Stimulated activated CD4-positive, alpha-beta T cell treated with anti-CD3 and anti-CD28 coated beads, Interleukin-4, amount 100 ng/mL, for 48 hours (primary cell): ENCODE measurements at regions not wholly inside any gene's neighbourhood (a gene's known extent, or its start where the extent isn't known, plus 50 kb on each side); places are given as distances from the start of the nearest gene placed in this dataset.

ENCODE experiments used
- DNase-seq, 2 donors: peaks; one replicate each; pipeline ENCODE4 v3.0.0-alpha.2; 2020; ENCODE audit warnings: low read depth in 2 of 2

GRCh38 chr17:79539944-79540705, 70.7 kb downstream of the RBFOX3 start:
- no peak for DNase-seq

GRCh38 chr17:79538291-79538690, 72.6 kb downstream of the RBFOX3 start:
- no peak for DNase-seq

GRCh38 chr17:79537686-79538085, 73.2 kb downstream of the RBFOX3 start:
- no peak for DNase-seq

- DNase-seq, result no peak
These were observed 73.8 kb downstream of the RBFOX3 start for GRCh38 chr17:79537061-79537460.

GRCh38 chr17:79536212-79536840, 74.5 kb downstream of the RBFOX3 start:
- no peak for DNase-seq

- no peak for DNase-seq
These were observed 75.2 kb downstream of the RBFOX3 start for GRCh38 chr17:79535728-79536025.

GRCh38 chr17:79534851-79535727, 75.8 kb downstream of the RBFOX3 start:
- DNase-seq, result no peak

- DNase-seq, result no peak
These were observed 76.7 kb downstream of the RBFOX3 start for GRCh38 chr17:79534111-79534510.

- DNase-seq, result no peak
These were observed 77.7 kb downstream of the RBFOX3 start for GRCh38 chr17:79533116-79533515.

- no peak for DNase-seq
These were observed 78.6 kb downstream of the RBFOX3 start for GRCh38 chr17:79532107-79532790.

- DNase-seq, result no peak
These were observed 79.4 kb downstream of the RBFOX3 start for GRCh38 chr17:79531191-79532095.

- DNase-seq, result no peak
These were observed 80.3 kb downstream of the RBFOX3 start for GRCh38 chr17:79530361-79531105.

- no peak for DNase-seq
These were observed 81.2 kb downstream of the RBFOX3 start for GRCh38 chr17:79529661-79530081.

- no peak for DNase-seq
These were observed 82.2 kb downstream of the RBFOX3 start for GRCh38 chr17:79528592-79529125.

- DNase-seq, result no peak
These were observed 83.5 kb downstream of the RBFOX3 start for GRCh38 chr17:79527306-79527705.

- no peak for DNase-seq
These were observed 84.8 kb downstream of the RBFOX3 start for GRCh38 chr17:79525793-79526677.

GRCh38 chr17:79524213-79525187, 86.4 kb downstream of the RBFOX3 start:
- no peak for DNase-seq

- no peak for DNase-seq
These were observed 88.4 kb downstream of the RBFOX3 start for GRCh38 chr17:79522414-79522813.
